SU-DHL-6 (cell line): ENCODE measurements at regions not wholly inside any gene's neighbourhood (a gene's known extent, or its start where the extent isn't known, plus 50 kb on each side); places are given as distances from the start of the nearest gene placed in this dataset.

Experiments
- H2AFZ ChIP-seq: fragments of 200-600 bp; sonication (generic); 2 replicates; pipeline ENCODE4 v1.6.1; 2014; ENCODE audit warnings: low read depth, mild to moderate bottlenecking, moderate library complexity, mixed read lengths, antibody characterized with exemption, low read length; ENCODE audit not compliant: severe bottlenecking
- H3F3A ChIP-seq: fragments of 200-600 bp; shearing (Covaris generic); 2 replicates; pipeline ENCODE4 v1.6.0; 2016; ENCODE audit warnings: antibody characterized with exemption, mild to moderate bottlenecking; ENCODE audit not compliant: insufficient read depth
- H3K27ac ChIP-seq: fragments of 200-600 bp; sonication (generic); 2 replicates; pipeline ENCODE4 v1.5.1; 2016; ENCODE audit warnings: low read depth, mild to moderate bottlenecking, low read length, moderate library complexity, mixed read lengths
- H3K27me3 ChIP-seq: fragments of 200-600 bp; sonication (generic), shearing (Covaris generic); 2 replicates; pipeline ENCODE4 v1.6.0; 2014; ENCODE audit warnings: mild to moderate bottlenecking, low read length
- H3K36me3 ChIP-seq: fragments of 200-600 bp; sonication (generic); 2 replicates; pipeline ENCODE4 v1.6.1; 2014; ENCODE audit warnings: mild to moderate bottlenecking, low read length, mixed read lengths
- H3K4me2 ChIP-seq: fragments of 300-600, 200-600 bp; shearing (Covaris generic), sonication (generic); 2 replicates; pipeline ENCODE4 v1.6.0; 2014; ENCODE audit warnings: low read length, low read depth, mild to moderate bottlenecking; ENCODE audit not compliant: poor library complexity, severe bottlenecking
- H3K4me3 ChIP-seq: fragments of 200-600 bp; sonication (generic); 2 replicates; pipeline ENCODE4 v1.5.1; 2014; ENCODE audit warnings: antibody characterized with exemption, low read length, mild to moderate bottlenecking, mixed read lengths; ENCODE audit not compliant: insufficient read depth, poor library complexity, severe bottlenecking
- H3K79me2 ChIP-seq: fragments of 200-600 bp; sonication (generic); 2 replicates; pipeline ENCODE4 v1.6.1; 2014; ENCODE audit warnings: mild to moderate bottlenecking, low read length, moderate library complexity; ENCODE audit not compliant: insufficient read depth
- H3K9ac ChIP-seq: fragments of 200-600 bp; sonication (generic); 2 replicates; pipeline ENCODE4 v1.7.0; 2014; ENCODE audit warnings: mild to moderate bottlenecking, low read length
- H3K9me2 ChIP-seq: fragments of 200-600 bp; sonication (generic); replicated peaks from 2 replicates; pipeline ENCODE4 v1.6.1; 2014; ENCODE audit warnings: low read length; ENCODE audit not compliant: insufficient read depth
- H3K9me3 ChIP-seq: fragments of 200-600 bp; sonication (generic); 2 replicates; pipeline ENCODE4 v1.6.1; 2014; ENCODE audit warnings: low read length, mixed read lengths; ENCODE audit not compliant: insufficient read depth
- H4K20me1 ChIP-seq: fragments of 200-600 bp; sonication (generic); 2 replicates; pipeline ENCODE4 v1.6.1; 2014; ENCODE audit warnings: low read depth, mild to moderate bottlenecking, antibody characterized with exemption, low read length, moderate library complexity, mixed read lengths
- CTCF ChIP-seq: fragments of 200-600 bp; sonication (generic); IDR thresholded peaks from one replicate; pipeline ENCODE4 v1.5.1; 2017; ENCODE audit warnings: antibody characterized with exemption, mild to moderate bottlenecking, low read length, moderate library complexity; ENCODE audit not compliant: insufficient read depth, poor library complexity, severe bottlenecking
- EZH2phosphoT487 ChIP-seq: fragments of 200-600 bp; sonication (generic), shearing (Covaris generic); conservative IDR thresholded peaks from 2 replicates; pipeline ENCODE4 v1.6.1; 2018; ENCODE audit warnings: mild to moderate bottlenecking, antibody characterized with exemption, low read length, moderate library complexity, mixed read lengths

DNA sequence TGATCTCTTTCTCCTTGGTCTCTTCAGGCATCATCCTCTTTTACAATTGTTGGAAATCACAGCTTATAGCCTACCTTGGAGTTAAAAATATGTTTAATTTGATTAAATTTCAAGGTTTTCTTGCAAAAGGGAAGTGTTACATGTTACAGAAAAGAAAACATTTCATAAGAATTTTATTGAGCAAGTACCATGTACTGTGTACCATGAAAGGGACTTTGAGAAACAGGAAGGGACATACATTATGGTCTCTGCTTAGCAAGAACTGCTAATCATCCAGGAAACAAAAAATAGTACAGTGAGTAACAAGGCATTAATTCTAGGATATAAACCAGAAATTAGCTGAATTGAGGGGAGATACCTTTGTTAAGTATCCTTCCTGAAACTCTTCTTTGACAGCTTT is 145.3 kb upstream of the SPACA1 start:
- no peaks in the 10 kb centered on the region for H4K20me1 ChIP-seq
- no peak overlapping the region for H2AFZ ChIP-seq
- H3F3A ChIP-seq: peaks cover 31% of the 10 kb centered on the region
- no peak overlapping the region for H3K4me2 ChIP-seq
- H3K9me2 ChIP-seq: no peaks in the 10 kb centered on the region
- H3K4me3 ChIP-seq: no peak overlapping the region
- TF ChIP-seq EZH2phosphoT487 (no peak), CTCF (no peak)
- no peaks in the 10 kb centered on the region for H3K9me3 ChIP-seq
- no peaks in the 10 kb centered on the region for H3K36me3 ChIP-seq
- H3K27me3 ChIP-seq: no peaks in the 10 kb centered on the region
- no peaks in the 10 kb centered on the region for H3K79me2 ChIP-seq
- H3K27ac ChIP-seq: no peak overlapping the region
- no peak overlapping the region for H3K9ac ChIP-seq

DNA sequence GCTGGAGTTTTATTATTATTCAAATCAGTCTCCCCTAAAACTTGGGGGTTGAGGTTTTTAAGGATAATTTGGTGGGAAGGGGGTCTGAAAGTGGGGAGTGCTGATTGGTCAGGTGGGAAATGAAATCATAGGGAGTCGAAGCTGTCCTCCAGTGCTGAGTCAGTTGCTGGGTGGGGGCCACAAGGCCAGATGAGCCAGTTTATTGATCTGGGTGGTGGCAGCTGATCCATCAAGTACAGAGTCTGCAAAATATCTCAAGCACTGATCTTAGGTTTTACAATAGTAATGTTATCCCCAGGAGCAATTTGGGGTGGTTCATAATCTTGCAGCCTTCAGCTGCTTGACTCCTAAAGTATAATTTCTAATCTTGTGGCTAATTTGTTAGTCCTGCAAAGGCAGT is 146.0 kb upstream of the SPACA1 start:
- TF ChIP-seq CTCF: no peak
- TF ChIP-seq EZH2phosphoT487: no peak
- H2AFZ ChIP-seq: no peak overlapping the region

DNA sequence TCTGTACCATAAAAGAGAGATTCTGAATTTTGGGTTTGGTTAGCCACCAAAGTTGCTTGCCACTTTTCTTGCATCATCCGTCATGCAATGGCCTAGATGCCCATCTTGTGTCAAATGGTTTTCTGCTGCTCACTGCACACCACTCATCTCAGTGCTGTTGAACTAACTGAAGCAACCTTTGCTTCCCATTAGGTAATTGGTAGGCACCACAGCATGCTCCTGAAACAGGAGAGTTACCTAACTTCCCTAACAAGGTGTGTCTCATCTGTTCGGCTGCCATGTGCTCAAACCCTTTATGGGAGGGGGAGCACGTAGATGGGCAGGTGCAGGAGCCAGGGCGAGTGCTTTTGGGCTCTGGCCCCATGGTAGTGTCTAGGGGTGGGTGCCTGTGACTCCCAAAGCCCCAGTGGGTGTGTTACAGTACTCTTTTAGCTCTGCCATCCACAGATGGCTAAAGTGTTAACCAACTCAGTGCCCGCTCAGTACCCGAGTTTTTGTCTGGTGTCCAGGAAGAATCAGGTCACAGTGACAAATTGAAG is 147.4 kb upstream of the SPACA1 start:
- Histone ChIP-seq H2AFZ (no peak overlapping the region), H3K27ac (no peak overlapping the region), H3K9me3 (no peaks in the 10 kb centered on the region), H3K79me2 (no peaks in the 10 kb centered on the region), H3K4me3 (no peak overlapping the region), H3K27me3 (no peaks in the 10 kb centered on the region), H3K9ac (no peak overlapping the region), H4K20me1 (no peaks in the 10 kb centered on the region), H3K36me3 (no peaks in the 10 kb centered on the region), H3K9me2 (no peaks in the 10 kb centered on the region), H3F3A (peaks cover 13% of the 10 kb centered on the region; the same call in 1 of the 2 replicates), H3K4me2 (no peak overlapping the region)
- TF ChIP-seq EZH2phosphoT487: no peak
- TF ChIP-seq CTCF: no peak

More for the DNA sequence above, 146.0 kb upstream of the SPACA1 start:
- Histone ChIP-seq H3K4me2 (no peak overlapping the region), H3K9ac (no peak overlapping the region), H3K36me3 (no peaks in the 10 kb centered on the region), H4K20me1 (no peaks in the 10 kb centered on the region), H3K79me2 (no peaks in the 10 kb centered on the region), H3K27ac (no peak overlapping the region), H3K4me3 (no peak overlapping the region), H3K27me3 (no peaks in the 10 kb centered on the region), H3K9me3 (no peaks in the 10 kb centered on the region), H3K9me2 (no peaks in the 10 kb centered on the region), H3F3A (peaks cover 25% of the 10 kb centered on the region)
